Sigmoid colon (tissue), 4 donors: ENCODE measurements at regions not wholly inside any gene's neighbourhood (a gene's known extent, or its start where the extent isn't known, plus 50 kb on each side); places are given as distances from the start of the nearest gene placed in this dataset.

ENCODE experiments used
- POLR2AphosphoS5 ChIP-seq, 4 donors: sonication (generic); formaldehyde crosslinking; IDR thresholded peaks; one replicate each; pipeline ENCODE4 v1.6.1; 2017; ENCODE audit warnings: antibody characterized with exemption in 4 of 4
- TF ChIP-seq, protein P1 (sequence below), 4 experiments: fragments of 450-650 bp in 3 of 4; fragments of 200-600 bp in 1 of 4; IDR thresholded peaks; one replicate each; pipeline ENCODE4 v1.5.1; 2016 to 2019; ENCODE audit warnings: antibody characterized with exemption in 4 of 4, mild to moderate bottlenecking in 3 of 4, moderate library complexity in 2 of 4

- TF ChIP-seq, protein P1, sequence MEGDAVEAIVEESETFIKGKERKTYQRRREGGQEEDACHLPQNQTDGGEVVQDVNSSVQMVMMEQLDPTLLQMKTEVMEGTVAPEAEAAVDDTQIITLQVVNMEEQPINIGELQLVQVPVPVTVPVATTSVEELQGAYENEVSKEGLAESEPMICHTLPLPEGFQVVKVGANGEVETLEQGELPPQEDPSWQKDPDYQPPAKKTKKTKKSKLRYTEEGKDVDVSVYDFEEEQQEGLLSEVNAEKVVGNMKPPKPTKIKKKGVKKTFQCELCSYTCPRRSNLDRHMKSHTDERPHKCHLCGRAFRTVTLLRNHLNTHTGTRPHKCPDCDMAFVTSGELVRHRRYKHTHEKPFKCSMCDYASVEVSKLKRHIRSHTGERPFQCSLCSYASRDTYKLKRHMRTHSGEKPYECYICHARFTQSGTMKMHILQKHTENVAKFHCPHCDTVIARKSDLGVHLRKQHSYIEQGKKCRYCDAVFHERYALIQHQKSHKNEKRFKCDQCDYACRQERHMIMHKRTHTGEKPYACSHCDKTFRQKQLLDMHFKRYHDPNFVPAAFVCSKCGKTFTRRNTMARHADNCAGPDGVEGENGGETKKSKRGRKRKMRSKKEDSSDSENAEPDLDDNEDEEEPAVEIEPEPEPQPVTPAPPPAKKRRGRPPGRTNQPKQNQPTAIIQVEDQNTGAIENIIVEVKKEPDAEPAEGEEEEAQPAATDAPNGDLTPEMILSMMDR (IDR thresholded peaks at IDR 0.05) = no peak
- TF ChIP-seq POLR2AphosphoS5 (IDR thresholded peaks at IDR 0.05) = no peak
Observed at GRCh38 chr2:183497861-183498260, 373.6 kb downstream of the NUP35 start.
